Small intestine (tissue), 7 donors: ENCODE measurements at regions not wholly inside any gene's neighbourhood (a gene's known extent, or its start where the extent isn't known, plus 50 kb on each side); places are given as distances from the start of the nearest gene placed in this dataset.

Experiments used
- DNase-seq, 2 donors: peaks; one replicate each; pipeline versions ENCODE4 v3.0.0 to v3.0.0-alpha.2; 2013
- FAIRE-seq: peaks from 2 replicates; lab custom pipeline; 2012; peaks lifted over from hg19 to GRCh38; lab: Jason Lieb, UNC
- H3K27ac ChIP-seq, 3 donors: one replicate each; pipeline ENCODE4 v1.5.1; 2013; ENCODE audit warnings: low read length in 2 of 3, mild to moderate bottlenecking in 2 of 3, control low read depth in 1 of 3, inconsistent platforms in 1 of 3, low read depth in 1 of 3, moderate library complexity in 1 of 3
- H3K27me3 ChIP-seq, 3 donors: one replicate each; pipeline ENCODE4 v1.6.1; 2013; ENCODE audit warnings: low read length in 3 of 3, inconsistent platforms in 1 of 3; ENCODE audit not compliant: control insufficient read depth in 3 of 3, insufficient read depth in 3 of 3
- H3K36me3 ChIP-seq, 3 donors: one replicate each; pipeline ENCODE4 v1.6.1; 2013; ENCODE audit warnings: low read length in 3 of 3, inconsistent platforms in 1 of 3, low read depth in 1 of 3, mild to moderate bottlenecking in 1 of 3, moderate library complexity in 1 of 3; ENCODE audit not compliant: control insufficient read depth in 3 of 3, insufficient read depth in 2 of 3
- H3K4me1 ChIP-seq, 3 donors: one replicate each; pipeline ENCODE4 v1.6.1; 2013; ENCODE audit warnings: low read length in 2 of 3, inconsistent platforms in 1 of 3, low read depth in 1 of 3, mild to moderate bottlenecking in 1 of 3, moderate library complexity in 1 of 3; ENCODE audit not compliant: control insufficient read depth in 3 of 3, insufficient read depth in 2 of 3
- H3K4me3 ChIP-seq, 3 donors: one replicate each; pipeline ENCODE4 v1.5.1; 2013; ENCODE audit warnings: low read length in 3 of 3, control low read depth in 1 of 3, inconsistent platforms in 1 of 3, low read depth in 1 of 3, mild to moderate bottlenecking in 1 of 3, moderate library complexity in 1 of 3
- H3K9me3 ChIP-seq, 2 donors: one replicate each; pipeline ENCODE4 v1.6.1; 2013; ENCODE audit warnings: low read depth in 1 of 2, low read length in 1 of 2; ENCODE audit not compliant: control insufficient read depth in 2 of 2, insufficient read depth in 1 of 2
- WGBS, 3 donors: extraction: QIAGEN DNeasy Blood & Tissue Kit; methylation state at CpG; one replicate each; pipeline ENCODE4 v1.1.7; 2013; 5-methylcytosine and 5-hydroxymethylcytosine counted together
- donor health status: healthy with polysubstance abuse.
- donor health status: control.
- donor health status: control.
- donor health status: Bipolar disorder and iron deficiency.
- donor health status: healthy.

DNA sequence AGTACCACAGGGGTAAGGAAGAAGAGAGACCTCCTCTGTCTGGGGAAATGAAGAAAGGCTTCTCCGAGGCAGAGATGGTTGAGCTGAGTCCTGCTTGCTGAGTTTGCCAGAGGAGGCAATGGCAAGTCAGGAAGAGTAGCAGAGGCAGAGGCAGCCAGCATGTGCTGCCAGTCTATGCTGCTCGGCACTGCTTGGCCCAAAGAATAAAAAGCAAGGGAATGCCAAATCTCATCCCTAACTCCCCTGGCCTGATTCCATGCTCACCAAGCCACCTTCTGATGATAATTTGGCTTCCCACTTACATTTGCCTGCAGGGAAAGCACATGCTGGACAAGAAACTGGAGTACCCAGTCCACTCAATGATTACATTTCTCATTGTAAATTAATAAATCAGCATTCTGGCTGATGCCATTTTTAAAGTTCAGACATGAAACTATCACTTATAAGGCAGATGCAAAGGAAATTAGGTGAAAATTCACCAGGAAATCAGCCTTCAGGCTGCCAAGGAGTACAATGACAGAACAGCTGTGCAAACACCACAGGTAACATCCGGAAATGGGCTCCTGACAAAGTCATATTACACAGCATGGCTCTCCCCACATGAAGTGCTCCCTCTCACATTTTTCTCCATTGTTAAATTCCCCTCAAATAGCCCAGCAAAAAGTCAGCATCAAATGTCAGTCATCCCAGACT lies 245.9 kb downstream of the MTERF1 start:
- Histone ChIP-seq H3K27me3 (no peaks in the 10 kb centered on the region), H3K4me1 (no peaks in the 10 kb centered on the region), H3K27ac (no peak overlapping the region), H3K9me3 (no peaks in the 10 kb centered on the region), H3K36me3 (no peaks in the 10 kb centered on the region), H3K4me3 (no peak overlapping the region)
- DNase-seq (no peak), FAIRE-seq (no peak)
- whole genome bisulfite sequencing, 3 donors: 58 to 73% (median 66%) methylated on average over 3 of the region's 3 CpGs

DNA sequence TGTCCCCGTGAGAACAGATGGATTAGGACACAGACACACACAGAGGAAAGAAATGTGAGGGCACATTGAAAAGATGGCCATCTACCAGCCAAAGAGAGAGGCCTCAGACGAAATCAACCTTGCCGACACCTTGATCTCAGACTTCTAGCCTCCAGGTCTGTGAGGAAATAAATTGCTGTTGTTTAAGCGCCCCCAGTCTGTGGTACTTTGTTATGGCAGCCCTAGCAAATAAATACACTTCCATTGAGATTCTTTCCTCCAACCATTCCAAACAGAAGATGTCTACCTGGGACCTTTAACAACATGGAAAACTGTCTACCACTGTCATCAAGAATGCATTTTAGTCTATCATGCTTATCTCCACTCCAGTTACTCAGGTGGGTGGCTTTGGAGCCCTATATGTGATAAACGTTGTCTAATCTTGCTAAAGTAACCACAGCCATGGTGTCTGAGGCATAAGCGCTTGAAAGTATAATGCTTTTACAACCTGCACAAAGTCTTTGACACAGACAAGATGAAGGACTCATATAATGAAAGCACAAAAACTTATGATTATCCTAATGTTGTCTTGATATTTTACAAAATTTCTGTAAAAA lies 244.3 kb downstream of the MTERF1 start:
- Histone ChIP-seq H3K27me3 (no peaks in the 10 kb centered on the region), H3K9me3 (no peaks in the 10 kb centered on the region), H3K27ac (no peak overlapping the region), H3K4me1 (no peaks in the 10 kb centered on the region), H3K36me3 (no peaks in the 10 kb centered on the region), H3K4me3 (no peak overlapping the region)
- 61 to 67% (median 62%) methylated on average over 6 of the region's 6 CpGs for WGBS, 3 donors
- DNase-seq (peak; percentile 1 to 13), FAIRE-seq (no peak)

GRCh38 chr7:91636728-91637127 lies 243.8 kb downstream of the MTERF1 start:
- no peaks in the 10 kb centered on the region for H3K9me3 ChIP-seq
- H3K4me3 ChIP-seq: no peak overlapping the region
- no peaks in the 10 kb centered on the region for H3K36me3 ChIP-seq
- no peak overlapping the region for H3K27ac ChIP-seq
- 82 to 91% (median 88%) methylated on average over 2 of the region's 2 CpGs for WGBS, 3 donors
- H3K27me3 ChIP-seq: no peaks in the 10 kb centered on the region
- FAIRE-seq: no peak
- DNase-seq: no peak
- H3K4me1 ChIP-seq: no peaks in the 10 kb centered on the region

GRCh38 chr7:91644256-91644655 lies 236.2 kb downstream of the MTERF1 start:
- no peak for DNase-seq
- FAIRE-seq: no peak
- H3K4me1 ChIP-seq: no peaks in the 10 kb centered on the region
- no peaks in the 10 kb centered on the region for H3K9me3 ChIP-seq
- H3K27me3 ChIP-seq: no peaks in the 10 kb centered on the region
- H3K36me3 ChIP-seq: no peaks in the 10 kb centered on the region
- H3K4me3 ChIP-seq: no peak overlapping the region
- WGBS, 3 donors: 81 to 89% (median 85%) methylated on average over 4 of the region's 4 CpGs
- no peak overlapping the region for H3K27ac ChIP-seq

DNA sequence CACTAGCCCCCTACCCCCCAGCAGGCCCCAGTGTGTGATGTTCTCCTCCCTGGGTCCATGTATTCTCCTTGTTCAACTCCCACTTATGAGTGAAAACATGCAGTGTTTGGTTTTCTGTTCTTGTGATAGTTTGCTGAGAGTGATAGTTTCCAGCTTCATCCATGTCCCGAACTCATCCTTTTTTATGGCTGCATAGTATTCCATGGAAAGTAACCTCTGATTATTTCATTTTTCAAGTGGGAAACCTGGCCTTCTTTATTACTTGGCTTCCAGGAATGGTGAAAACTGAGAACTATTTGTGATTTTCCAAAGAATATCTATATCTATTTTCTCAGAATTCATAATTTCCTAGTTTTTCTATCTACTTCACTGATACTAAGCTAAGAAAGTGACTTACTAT lies 235.0 kb downstream of the MTERF1 start:
- no peaks in the 10 kb centered on the region for H3K4me1 ChIP-seq
- DNase-seq (no peak), FAIRE-seq (no peak)
- no peak overlapping the region for H3K27ac ChIP-seq
- H3K36me3 ChIP-seq: no peaks in the 10 kb centered on the region
- H3K27me3 ChIP-seq: no peaks in the 10 kb centered on the region
- H3K9me3 ChIP-seq: no peaks in the 10 kb centered on the region
- 87 to 93% (median 93%) methylated on average over 1 of the region's 1 CpG for WGBS, 3 donors
- H3K4me3 ChIP-seq: no peak overlapping the region

GRCh38 chr7:91651986-91652385 lies 228.5 kb downstream of the MTERF1 start:
- FAIRE-seq (no peak), DNase-seq (no peak)
- Histone ChIP-seq H3K9me3 (no peaks in the 10 kb centered on the region), H3K4me3 (no peak overlapping the region), H3K4me1 (no peaks in the 10 kb centered on the region), H3K36me3 (no peaks in the 10 kb centered on the region), H3K27ac (no peak overlapping the region), H3K27me3 (no peaks in the 10 kb centered on the region)
- 43 to 80% (median 74%) methylated on average over 1 of the region's 1 CpG for WGBS, 3 donors

DNA sequence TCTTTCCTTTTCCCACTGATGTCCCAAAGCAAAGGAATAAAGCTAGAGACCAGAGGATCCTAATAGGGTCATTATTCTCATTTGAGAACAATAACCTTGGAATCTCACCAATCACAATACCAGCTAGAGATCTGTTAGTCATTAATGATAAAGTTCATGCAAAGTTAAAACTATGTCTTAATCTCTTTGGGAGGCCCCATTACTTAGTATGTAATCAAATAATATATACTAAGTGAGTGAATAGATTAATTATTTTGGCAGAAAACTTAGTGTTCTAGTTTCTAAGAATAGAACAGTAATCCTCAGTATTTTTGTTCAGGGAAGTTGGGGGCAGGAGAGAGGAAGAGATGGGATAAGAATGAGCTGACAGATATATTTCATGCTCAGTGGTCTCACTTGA lies 227.2 kb downstream of the MTERF1 start:
- FAIRE-seq: no peak
- Histone ChIP-seq H3K27ac (no peak overlapping the region), H3K4me1 (no peaks in the 10 kb centered on the region), H3K4me3 (no peak overlapping the region), H3K9me3 (no peaks in the 10 kb centered on the region), H3K36me3 (no peaks in the 10 kb centered on the region), H3K27me3 (no peaks in the 10 kb centered on the region)
- DNase-seq: no peak

DNA sequence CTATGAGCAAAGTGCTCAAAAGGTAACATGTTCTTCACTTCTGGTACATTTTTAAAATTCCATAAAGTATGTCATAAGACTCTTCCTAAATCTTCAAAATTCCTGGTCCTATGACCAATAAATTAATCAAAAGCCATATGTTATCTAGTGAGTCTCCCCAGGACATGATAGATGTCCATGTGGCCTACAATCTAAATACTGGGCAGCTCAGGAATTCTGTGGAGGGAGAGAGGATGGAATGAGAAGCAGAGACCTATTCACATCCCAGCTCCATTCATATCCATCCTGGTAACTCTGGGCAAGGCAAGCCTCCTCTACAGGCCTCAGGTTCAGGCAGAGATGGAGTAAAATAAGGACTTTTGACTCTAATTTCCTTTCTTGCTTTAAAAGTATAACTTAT lies 224.8 kb downstream of the MTERF1 start:
- no peak for FAIRE-seq
- H3K9me3 ChIP-seq: no peaks in the 10 kb centered on the region
- no peaks in the 10 kb centered on the region for H3K4me1 ChIP-seq
- H3K27me3 ChIP-seq: no peaks in the 10 kb centered on the region
- no peak for DNase-seq
- no peak overlapping the region for H3K27ac ChIP-seq
- H3K36me3 ChIP-seq: no peaks in the 10 kb centered on the region
- no peak overlapping the region for H3K4me3 ChIP-seq
